Stimulated activated CD8-positive, alpha-beta memory T cell treated with anti-CD3 and anti-CD28 coated beads, Interleukin-4, amount 100 ng/mL, for 4 hours (primary cell): ENCODE measurements at regions not wholly inside any gene's neighbourhood (a gene's known extent, or its start where the extent isn't known, plus 50 kb on each side); places are given as distances from the start of the nearest gene placed in this dataset.
"Not testable (repeated sequence)": the region's sequence is repeated elsewhere in the genome, so short reads cannot be mapped to it uniquely, and the experiment has no call there.

Source experiments
- DNase-seq, 2 donors: peaks; one replicate each; pipeline ENCODE4 v3.0.0-alpha.2; 2020; ENCODE audit warnings: low read depth in 2 of 2, low spot score in 1 of 2

DNA sequence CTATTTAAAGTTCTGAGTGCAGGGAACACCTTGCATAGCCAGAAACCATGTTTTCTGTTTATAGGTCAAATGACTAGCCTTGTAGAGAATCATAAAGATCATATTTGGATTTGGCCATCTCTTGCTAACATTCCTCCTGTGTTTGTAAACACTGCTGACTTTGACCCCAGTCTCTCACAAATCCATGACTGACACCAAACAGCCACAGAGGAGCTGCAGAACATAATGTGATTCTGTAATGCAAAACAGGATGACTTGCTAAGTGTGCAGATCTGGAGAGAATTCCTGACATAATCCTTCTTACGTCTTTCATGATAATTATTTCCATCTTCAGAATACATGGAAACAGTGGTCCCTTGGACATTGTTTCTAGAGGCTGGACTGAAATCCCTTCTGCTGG is 211.8 kb downstream of the BMP4 start:
- DNase-seq = no peak

DNA sequence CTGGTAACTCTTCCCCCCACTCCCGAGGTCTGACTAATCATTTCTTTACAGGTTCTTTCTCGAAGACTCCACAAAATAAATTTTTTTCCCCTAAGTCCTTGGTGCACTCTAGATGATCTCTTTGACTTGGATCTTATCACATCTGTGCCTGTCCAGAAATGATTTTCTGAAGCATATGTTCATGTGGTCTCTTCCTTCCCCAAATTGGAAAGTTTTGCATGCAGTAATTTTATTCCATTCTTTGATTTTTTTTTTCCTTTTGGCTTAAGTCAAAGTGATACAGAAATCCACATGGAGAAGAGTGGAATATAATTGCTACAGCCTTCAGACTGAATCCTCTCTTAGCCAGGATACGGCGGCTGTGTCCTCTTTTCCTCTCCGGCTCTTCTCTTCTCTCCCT is 213.3 kb downstream of the BMP4 start:
- no peak for DNase-seq

DNA sequence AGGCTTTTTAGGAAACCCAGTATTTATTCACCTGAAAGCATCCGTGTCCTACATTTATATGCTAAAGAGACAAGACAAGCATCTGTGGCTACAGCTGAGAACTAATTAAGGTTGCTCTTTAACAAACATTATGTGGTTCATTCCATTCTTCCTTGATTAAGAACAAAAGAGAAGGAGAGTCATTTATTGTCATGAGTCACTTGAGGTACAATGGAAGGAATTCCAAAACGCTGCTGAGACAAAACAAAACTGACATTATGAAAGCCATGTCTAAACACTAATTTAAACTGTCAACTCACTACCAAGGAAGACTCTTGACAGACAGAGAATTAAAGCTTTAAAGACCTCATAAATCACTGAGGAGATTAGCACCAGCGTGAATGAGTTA is 214.4 kb downstream of the BMP4 start:
- no peak for DNase-seq

DNA sequence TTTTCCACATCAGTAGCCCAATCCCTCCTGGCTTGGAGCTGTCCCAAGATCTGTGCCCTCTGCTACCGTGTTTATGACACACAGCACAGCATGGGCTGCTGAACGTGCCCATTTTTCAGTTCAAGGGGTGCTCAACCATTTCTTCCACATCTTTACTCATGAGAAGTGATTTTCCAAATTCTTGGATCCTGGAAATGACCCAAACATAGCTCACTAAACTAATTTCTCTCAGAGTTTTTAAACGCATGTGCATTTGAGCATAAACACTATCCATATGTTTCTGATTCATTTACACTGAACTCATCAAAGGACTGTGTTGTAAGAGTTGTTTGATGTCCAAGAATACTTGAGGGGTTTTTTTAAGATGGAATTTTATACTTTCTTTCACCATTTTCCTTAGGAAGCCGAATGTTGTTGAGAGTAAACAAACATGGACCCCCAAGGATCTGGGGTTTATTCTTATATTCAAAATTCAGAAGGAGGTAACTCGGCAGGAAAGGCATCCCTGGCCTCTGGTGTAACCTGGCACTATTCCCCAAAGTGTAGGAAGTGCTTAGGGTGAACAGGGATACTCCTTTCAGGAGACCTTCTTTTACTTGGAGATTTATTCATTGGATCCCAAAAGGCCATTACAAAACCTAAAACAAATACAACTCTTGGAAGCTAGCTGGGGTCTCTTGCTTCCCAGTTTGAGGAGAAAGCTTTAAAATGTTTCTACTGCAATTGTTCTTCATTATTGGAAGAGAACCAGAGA is 215.0 kb downstream of the BMP4 start:
- DNase-seq = no peak

DNA sequence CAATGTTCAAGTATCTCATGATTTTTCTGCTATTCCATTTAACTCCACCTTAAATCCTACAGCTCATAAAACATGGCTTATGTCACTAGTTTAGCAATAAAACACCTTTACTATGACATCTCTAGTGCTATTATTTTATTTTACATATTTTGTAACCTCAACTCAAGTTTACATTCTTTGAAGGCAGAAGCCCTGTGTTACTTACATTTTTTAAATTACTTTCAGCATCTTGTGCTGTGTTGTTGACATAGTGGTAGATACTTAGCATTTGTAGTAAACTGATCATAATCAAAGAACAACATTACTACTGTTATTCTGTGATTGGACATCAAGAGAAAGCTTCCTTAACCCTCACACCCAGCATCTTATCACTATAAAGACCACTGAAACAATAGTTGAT is 216.1 kb downstream of the BMP4 start:
- DNase-seq = no peak

DNA sequence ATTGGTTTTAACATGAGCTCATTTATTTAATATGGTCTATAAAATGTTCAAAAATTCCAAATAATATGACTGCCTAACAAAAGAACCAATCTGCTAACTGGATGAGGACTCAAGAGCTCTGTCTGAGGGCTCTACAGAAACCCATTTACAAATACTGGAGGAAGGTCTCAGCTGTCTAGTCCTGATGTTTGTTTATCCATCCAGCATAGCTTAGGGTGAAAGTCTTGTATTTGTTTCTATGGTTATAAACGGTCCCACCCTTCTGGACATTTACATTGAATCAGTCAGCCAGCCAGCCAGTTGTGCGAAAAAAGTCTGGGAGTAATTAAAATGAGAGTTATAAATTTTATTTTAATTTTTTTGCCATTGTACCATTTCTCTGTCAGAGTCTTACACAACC is 220.7 kb downstream of the BMP4 start:
- DNase-seq = no peak

DNA sequence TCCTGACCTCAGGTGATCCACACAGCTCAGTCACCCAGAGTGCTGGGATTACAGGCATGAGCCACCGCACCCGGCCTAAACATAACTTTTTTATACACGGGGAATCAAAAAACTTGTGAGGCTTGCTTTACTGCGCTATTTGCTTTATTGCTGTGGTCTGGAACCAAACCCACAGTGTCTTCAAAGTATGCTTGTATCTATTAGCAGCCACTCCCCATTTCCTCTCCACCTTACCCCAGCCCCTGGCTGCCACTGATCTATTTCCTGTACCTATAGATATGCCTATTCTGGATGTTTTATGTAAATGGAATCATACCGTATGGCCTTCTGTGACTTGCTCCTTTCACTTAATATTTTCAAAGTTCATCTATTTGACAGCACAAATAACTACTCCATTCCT is 233.4 kb downstream of the BMP4 start:
- DNase-seq = no peak

DNA sequence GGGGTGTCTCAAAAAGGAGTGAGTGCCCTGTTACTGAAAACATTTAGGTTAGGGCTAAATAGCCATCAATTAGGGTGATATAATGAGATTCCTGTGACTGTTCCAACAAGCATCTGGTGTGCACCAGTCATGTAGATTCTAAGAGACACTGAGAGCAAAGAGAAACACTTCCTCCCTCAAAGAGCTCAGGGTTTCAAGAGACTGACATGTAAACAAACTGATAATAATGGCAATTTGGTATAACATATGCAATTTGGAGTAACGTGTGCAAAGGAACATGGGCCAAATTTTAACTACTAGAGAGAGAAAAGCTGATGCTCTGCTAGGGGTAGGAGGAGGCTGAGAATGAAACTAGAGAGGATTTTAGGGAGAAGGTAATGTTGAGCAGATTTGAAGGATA is 237.1 kb downstream of the BMP4 start:
- no peak for DNase-seq

DNA sequence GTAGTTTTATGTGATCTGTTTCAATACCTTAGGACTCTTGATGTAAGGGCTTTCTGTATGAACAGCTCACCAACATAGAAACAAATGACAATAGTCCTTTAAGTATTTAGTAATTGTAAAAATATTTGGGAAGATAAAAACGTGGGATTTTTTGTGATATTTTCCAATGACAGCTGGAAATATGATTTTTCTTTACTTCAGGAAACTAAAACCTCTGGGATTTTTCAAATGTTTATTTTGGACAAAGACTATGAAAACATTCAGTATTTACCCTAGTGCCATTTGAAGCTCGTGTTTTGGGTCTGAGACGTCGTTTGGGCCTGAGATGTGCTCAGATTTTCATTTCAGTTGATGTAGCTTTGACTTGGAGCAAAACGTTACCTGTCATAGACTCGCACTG is 240.0 kb downstream of the BMP4 start:
- no peak for DNase-seq

DNA sequence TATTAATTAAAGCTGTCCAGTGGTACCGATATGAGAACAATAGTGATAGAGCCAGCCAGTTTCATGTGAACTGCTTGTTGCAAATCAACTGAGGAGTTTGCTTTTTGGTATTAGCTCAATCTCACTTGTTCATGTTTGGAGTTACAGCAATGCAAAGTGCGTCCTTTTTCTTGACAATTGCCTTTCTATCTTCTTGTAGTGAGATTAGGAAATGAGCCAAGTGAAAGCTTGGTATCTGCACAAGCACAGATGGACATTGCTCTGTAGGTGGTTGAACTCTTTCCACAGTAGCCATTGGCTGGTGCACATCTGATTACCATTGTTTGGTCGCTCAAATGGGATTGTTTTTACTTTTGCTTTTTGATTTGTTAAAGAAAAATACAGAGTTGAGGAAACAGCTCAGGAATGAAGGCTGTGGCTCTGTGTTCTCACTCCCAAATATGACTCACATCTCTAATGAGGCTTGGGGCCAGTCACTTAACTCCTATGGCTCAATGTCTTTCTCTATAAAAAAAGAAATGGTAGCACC is 241.4 kb downstream of the BMP4 start:
- DNase-seq = no peak

DNA sequence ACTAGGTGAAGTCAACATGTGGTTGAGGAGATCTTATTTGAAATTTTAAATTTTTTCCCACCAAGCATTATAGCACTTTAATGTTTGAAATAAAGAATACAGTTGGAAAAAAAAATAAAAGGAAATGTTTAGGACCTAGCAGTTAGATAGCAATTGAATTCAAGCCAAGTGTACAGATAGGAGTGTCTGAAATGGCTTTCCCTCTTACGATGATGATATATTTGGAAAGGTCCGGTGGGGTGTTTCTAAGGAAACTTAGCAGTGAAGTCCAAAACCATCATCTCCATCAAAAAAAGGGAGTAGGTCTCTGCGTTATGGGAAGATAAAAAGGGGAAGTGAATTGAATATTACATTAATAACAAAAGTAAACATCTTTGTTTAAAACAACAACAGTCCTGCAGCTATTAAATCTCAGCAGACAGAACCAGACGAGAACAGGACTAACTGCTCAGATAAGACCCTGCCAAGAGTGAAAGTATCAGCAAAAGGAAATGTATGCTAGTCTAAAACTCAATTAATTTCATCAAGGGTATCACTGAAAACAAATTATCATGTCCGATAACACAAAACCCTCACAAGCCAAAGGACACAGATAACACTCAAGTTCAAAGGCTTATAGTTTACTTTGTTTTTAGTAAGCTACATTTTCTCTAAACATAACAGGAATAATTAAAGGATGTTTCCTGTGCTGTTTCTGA is 242.0 kb downstream of the BMP4 start:
- no peak for DNase-seq

DNA sequence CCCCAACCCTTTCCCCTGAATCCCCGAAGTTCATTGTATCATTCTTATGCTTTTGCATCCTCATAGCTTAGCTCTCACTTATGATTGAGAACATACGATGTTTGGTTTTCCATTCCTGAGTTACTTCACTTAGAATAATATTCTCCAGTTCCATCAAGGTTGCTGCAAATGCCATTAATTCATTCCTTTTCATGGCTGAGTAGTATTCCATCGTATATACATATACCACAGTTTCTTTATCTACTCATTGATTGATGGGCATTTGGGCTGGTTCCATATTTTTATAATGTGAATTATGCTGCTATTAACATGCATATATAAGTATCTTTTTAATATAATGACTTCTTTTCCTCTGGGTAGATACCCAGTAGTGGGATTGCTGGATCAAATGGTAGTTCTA is 243.7 kb downstream of the BMP4 start:
- not testable (repeated sequence) for DNase-seq

DNA sequence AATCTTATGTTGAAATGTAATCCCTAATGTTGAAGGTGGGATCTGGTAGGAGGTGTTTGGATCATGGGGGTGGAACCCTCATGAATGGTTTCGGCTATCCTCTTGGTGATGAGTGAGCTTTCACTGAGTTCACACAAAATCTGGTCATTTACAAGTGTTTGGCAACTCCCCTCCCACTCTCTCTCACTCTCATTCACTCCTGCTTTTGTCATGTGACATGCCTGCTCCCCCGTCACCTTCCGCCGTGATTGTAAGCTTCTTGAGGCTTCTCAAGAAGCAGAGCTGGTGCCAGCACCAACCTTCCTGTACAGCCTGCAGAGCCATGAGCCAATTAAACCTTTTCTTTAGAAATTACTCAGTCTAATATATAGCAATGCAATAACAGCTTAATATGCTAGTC is 245.4 kb downstream of the BMP4 start:
- DNase-seq = no peak

DNA sequence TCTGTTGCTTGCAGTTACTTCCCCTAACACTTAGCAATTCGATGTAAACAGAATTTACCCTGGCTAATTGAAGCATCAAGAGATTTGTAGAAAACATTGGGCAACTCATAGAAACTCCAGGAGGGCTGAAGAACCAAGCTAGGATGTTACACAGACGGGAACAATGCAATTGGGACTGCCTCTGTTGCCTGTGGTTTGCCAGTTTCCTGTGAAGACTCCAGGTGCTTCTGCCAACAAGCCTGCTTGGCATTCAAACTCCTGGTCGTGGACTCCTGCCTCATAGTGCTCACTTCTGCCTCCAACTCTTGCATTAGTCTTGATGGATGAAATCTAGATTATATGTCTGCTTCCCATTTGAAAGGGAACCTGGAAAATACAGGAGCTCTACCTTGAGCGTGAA is 246.0 kb downstream of the BMP4 start:
- DNase-seq = no peak

DNA sequence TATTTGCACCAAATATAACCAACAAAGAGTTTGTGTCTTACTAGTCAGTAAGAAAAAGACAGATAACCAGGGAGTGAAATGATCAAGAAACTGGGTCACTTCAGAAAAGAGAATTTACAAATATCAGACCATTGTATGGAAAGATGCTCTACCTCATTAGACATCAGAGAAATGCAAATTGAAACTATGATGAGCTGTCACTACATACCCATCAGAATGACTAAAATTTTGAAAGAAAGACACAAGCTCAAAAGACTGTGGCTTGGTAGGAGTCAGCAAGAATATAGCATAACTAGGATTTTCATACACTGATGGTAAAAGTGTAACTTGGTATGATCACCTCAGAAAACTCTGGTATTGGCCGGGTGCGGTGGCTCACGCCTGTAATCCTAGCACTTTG is 247.2 kb downstream of the BMP4 start:
- DNase-seq = no peak

DNA sequence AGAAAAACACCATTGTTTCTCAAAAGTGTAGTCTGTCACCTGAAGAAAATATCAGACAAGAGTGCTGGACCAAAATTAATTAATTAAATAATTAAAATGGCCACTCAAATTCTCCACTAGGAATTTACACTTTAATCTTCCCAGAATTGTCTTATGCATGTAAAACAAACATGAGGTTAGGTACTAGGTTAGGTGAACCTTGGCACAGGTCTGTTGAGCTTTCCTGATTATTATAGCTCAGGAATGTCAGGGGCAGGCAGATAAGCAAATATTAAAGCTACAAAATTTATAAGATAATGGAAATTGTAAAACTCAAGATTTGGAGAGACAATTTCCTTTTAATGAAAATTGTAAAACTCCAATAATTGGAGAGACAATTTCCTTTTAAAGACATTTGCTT is 253.2 kb downstream of the BMP4 start:
- DNase-seq = no peak

DNA sequence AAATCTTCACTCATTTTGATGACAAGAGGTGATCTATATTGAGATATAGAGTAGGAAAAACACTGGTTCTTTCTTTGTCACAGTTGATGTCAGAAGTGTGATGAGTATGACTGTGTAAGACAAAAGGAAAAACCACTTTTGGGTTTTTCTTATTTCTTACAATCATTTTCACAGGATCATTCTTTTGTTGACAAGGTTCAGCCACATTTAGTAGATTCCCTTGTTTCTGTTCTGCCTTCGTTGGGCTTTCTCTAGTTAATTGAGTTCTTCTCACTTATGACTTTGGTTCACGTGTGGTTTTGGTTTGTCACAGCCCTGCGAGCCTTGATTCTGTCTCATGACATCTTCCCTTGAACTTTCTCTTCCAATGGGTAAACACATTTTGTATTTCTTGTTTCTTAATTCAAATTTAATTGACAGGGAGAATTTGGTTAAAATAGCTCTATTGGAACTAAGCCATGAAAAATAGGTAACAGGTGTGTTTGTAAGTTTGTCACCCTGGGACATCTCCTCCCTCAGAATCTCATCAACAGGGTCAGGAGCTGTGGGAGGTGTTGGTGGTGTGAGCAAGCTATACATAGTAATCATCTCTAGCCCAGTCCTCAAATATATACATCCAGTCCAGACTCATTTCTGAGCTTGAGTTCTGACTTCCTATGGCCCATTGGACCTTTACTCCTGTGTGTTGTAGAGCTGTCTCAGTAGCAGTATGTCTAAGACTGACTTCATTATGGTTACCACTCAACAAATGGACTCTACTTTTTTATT is 255.3 kb downstream of the BMP4 start:
- DNase-seq = no peak

DNA sequence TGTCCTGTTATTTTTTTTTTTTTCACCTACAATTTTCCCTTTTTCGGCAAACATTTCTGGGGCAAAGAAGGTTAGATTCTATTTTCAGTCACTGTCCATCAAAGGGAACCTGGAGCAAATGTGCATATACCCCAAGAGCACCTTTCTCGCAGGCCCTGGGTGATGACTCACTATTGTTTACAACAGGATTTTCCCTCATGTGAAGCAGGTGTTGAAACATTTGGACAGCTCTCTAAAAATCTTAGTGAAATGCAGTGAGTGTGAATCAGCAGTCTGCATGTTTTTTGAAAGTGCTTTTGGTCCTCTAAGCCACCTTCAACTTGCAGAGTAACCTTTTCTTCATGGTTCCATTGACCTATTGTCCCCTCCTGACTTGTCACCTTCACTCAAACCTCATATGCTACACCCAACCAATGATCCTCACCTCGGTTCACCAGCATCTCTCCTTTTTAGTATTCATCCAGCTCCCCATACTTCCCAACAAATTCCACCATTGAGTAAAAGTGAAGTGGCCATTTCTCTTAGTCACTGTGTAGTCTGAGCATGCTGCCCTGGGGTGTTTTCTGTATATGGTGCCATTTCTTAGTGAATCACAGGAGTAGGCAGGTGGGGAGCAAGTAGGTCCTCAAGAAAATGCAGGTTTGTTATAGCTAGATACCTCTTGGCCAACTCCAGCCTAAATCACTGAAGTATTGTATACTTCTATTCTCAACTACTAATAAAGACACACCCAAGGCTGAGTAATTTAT is 260.2 kb downstream of the BMP4 start:
- DNase-seq = no peak

DNA sequence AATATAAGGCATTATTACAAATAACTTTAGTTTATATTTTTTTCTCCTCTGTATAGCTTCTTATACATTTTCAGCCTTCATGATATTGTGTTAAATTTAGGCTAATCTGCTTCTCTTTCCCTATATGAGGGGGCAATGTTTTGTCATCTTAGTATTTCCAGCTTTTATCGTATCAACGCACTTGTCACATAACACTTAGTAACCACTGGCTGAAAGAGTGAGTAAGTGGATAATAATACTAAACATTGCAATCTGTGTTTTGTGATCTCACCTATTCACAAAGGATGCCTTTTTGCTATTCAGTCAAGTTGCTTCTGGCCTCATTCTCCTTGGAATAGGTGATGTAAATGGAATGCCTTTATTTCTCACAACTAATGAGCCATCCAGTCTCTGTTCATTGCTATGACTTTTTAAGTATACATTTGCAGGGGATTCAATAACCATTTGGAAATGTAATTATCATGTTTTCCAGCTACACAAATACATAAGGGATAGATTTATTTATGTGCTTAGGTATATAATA is 260.9 kb downstream of the BMP4 start:
- DNase-seq = no peak

DNA sequence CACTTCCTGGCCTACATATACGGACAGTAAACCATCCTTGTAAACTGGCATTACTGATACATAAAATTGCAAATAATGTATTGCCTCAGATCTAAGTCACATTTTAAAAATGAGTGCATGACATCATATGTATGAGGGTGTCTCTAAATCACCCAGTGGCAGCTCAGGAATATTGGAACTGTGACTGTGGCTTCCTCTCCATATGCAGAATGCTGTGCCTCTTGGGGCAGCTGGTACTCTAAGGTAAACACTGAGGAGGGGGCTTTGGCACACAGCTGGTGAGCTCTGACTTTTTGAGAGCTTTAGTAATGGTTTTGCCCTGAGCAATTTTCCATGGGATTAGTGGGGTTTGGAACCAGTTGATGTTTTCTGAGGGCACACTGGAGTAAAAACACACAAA is 263.7 kb downstream of the BMP4 start:
- no peak for DNase-seq

DNA sequence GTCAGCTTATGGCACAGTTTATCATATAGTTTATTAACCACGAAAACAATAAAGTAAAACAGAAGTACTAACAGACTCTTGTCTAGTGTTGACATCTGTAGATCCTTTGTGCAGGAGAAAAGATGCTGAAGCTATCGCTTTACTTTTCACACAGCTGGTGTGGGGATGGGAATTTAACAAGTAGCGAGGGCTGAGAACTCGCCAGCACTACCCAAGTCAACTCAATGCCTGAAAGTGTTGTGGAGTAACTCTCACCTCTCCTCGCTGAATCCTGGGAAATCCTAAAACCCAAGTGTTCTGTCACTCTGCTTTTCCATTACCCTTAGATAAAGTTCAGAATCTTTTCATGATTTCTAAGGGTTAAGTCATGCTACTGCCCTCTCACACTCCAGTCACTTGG is 264.2 kb downstream of the BMP4 start:
- DNase-seq = no peak
